ENCODE measurements at regions not wholly inside any gene's neighbourhood (a gene's known extent, or its start where the extent isn't known, plus 50 kb on each side); places are given as distances from the start of the nearest gene placed in this dataset.

DNA sequence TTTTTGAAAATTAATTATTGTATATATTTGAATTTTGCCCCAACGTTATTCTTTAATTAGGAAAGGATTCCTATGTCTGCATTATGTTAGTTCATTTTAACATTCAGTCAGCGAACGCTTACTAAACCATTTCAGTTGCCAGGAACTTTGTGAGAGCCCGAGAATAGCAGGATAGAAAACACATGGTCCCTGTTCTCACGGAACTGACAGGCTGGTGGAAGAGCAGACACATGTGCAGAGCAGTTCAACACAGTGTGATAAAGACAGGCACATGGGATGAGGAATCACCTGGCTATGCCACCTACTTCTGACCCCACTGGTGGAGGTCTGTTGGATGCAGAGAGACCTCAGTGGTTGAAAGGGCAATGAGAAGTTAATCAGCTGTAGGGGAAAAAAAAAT lies 367.2 kb downstream of the EPM2A start:
- no peak for DNase-seq

DNA sequence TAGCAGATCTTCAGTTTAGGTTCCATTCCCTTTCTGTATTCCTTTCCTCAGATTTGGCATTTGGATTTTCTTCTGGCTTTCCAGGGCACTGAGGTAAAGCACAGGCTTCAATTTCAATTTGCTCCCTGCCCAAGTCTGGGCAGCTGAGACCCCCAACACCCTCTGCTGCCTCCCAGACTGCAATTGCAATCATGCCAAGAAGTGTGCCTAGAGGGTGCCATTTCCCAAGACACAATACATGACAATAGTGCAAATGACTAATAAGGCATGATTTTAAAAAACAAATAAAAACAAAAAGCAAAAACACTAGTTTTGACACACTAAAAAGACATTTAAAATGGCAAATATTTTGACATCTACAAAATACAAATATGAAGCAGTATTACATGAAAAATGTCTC lies 364.8 kb downstream of the EPM2A start:
- no peak for DNase-seq

DNA sequence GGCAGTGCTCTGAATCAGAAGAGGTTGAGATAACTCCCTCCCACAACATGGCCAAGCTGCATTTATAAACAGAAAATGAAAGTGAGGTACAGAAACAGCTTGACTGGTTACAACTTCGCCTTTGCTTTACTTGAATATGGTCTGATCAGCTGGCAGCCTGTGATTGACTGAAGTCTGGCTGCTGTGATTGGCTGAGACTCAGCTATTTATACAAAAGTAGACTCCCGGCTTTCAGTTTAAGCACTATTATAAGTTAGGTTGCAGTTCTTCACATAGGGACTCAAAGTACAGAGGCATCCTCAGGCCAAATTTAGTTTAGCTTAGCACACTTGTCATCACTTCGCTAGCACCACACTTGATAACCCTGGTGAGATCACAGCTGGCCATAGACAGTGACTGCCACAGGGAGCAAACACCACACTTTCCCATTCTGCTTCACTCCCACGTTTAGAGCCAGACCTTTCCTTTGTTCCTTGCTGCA lies 362.6 kb downstream of the EPM2A start:
- DNase-seq = peak; percentile 10

DNA sequence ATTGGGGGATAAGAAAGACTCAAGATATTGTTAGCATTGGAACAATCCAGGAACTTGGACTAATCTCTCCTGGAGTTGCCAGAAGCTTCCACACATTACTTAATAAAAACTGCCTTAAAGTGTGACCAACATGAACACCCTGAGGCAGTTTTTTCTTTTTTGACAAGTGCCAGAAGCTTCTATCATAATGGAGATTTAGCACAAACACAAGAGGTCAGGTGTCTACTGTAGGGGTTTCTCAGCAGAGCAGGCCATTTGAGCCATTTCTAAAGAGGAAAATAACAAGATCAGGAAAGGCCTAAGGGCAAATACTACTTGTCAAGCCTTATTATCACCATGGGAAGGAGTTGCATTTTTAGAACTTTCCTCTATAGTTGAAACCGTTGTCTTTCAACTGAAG lies 361.5 kb downstream of the EPM2A start:
- DNase-seq = peak; percentile 29

DNA sequence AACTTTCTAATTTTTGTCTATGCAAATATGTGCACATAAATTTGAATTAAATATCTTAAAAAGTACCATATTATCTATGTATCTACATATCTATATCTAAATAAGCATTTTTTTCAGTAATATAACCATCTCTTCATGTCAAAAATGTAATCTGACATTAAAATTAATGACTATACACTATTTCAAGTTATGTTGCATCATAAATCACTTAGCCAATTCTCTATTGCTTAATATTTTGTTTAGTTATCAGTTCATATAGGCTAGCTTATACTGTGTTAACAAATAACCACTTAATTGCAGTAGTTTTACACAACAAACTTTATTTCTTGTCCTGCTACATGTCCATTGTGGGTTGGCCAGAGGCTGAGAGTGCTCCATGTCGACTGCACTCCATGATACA lies 360.8 kb downstream of the EPM2A start:
- no peak for DNase-seq

GRCh38 chr6:145375502-145375901 lies 359.8 kb downstream of the EPM2A start:
- no peak for DNase-seq

GRCh38 chr6:145380186-145380585 lies 355.1 kb downstream of the EPM2A start:
- no peak for DNase-seq

- DNase-seq = no peak
These were observed 353.4 kb downstream of the EPM2A start for GRCh38 chr6:145381941-145382340.

- no peak for DNase-seq
These were observed 351.9 kb downstream of the EPM2A start for GRCh38 chr6:145383428-145383827.

DNA sequence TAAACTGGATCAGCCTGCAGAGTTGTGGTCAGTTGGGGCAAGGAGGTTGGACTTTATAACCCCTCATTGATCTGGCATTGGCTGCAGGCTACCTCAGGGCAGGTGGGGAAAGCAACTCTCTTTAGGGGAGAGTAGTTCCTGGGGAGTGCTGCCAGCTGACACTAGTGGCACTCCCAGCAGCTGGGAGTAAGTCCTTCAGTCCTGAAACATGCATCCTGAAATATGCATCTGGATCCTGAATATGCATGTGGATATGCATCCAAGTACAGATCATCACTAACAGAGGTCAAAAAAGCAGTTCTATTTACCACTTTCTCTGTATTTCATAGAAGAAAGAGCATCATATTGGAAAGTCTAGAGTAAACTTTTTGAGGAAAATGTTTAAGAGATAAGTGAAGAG lies 350.8 kb downstream of the EPM2A start:
- DNase-seq = no peak

DNA sequence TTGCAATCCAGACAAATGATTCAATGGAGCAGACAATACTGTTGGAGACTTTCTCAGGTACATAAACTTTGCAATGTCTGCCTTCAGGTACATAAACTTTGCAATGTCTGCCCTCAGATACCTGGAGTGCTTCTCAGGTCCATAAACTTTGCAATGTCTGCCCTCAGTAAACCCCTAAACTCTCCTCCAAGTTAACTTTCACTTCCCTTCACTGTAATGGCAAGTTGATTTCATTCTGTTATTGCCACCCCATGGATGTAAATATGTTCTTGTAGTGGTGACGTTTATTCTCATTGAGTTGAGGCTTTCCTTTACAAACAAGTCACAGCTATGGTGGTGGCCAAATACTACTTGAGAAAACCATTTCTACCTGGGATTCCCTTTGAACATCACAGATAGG lies 338.8 kb downstream of the EPM2A start:
- no peak for DNase-seq

GRCh38 chr6:145400508-145400907 lies 334.8 kb downstream of the EPM2A start:
- no peak for DNase-seq

DNA sequence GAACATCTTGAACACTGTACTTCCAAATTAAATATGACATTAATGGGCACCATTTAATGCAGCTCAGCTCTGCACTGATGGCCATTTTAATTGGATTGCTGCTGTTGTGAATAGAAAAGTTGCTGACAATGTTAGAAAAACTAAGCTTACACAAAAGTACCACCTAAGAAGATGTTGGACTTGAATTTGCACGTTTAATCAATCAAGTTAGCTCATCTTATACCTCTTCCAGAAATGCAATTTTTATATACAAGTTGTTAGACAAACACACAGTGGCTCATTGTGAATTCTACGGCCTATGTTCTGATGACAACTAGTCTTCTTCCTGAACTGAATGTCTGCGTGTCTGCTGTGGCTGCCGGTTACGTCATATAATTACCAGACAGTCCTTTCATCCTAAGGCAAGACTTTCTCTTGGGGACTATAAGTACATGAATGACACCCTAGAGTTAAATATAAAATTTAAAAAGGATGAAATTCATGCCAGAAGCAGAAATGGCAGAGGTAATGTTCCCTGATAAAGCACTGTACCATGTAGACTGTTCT lies 330.2 kb downstream of the EPM2A start:
- peak; percentile 76 for DNase-seq

- no peak for DNase-seq
These were observed 328.5 kb downstream of the EPM2A start for GRCh38 chr6:145406783-145407182.

DNA sequence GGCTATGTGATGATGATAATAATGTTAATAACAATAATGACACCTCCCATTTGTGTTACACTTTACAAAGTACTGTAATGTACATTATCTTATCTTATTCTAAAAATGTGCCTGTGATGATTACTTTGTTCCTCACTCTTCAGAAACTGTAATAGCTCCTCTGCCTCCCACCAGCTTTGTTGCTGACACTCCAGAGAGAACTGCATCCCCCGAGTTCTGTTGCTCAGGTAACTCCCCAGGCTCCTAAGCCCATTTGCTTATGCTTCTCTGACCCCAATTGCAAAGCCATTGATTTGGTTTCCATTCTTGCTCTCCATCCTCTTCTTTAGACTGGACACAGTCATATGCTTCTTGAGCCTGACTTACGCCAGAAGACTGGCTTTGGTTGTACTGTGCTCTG lies 319.7 kb downstream of the EPM2A start:
- DNase-seq = no peak

DNA sequence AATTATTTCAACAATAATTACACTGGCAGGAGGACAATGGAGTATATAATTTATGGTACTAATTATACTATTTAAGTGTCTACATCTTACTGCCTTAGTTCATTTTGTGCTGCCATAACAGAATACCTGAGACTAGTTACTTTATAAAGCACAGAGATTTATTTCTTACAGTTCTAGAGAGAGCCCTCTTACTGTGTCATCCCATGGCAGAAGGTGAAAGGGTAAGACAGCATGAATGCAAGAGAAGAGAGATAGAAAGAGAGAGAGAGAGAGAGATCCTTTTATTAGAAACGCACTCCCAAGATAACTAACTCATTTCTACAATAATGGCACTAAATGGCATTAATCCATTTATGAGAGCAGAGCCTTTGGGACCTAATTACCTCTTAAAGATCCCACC lies 314.7 kb downstream of the EPM2A start:
- no peak for DNase-seq

GRCh38 chr6:145423936-145424335 lies 311.4 kb downstream of the EPM2A start:
- DNase-seq = no peak

DNA sequence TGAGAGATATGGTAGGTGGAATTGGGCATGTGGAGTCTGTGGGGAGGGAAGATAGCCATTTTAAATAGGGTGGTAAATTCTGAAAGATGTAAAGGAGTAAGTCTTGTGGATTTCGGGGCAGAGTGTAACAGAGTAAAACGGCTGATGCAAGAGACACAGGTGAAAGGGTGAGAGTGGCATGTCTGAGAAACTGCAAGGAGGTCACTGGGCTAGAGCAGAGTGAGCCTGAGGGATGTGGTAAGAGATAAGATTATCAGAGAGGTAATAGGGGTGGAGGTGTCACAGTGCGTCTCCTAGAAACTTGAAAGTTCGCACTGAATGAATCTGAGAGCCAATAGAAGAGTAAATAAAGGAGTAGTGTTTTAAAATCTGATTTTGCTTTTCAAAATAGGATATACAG lies 308.1 kb downstream of the EPM2A start:
- DNase-seq = no peak

DNA sequence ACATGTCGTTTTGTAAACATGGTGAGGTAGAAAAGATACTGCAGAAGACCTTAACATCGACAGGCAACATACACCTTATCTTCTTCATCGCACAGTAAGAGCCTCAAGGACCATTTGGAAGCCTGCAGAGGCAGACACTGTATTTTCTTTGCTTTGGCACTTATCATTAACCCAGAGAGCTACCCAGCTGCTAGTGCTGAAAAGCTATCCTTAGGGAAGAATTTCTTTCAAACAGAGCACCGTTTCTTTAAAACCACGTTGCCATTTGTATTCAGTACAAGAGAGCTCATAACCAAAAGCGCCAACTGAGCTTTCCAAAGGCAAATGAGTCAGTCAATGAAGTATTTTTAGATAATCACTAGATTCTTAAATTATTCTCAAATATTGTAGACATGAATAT lies 306.6 kb downstream of the EPM2A start:
- DNase-seq = peak; percentile 33

DNA sequence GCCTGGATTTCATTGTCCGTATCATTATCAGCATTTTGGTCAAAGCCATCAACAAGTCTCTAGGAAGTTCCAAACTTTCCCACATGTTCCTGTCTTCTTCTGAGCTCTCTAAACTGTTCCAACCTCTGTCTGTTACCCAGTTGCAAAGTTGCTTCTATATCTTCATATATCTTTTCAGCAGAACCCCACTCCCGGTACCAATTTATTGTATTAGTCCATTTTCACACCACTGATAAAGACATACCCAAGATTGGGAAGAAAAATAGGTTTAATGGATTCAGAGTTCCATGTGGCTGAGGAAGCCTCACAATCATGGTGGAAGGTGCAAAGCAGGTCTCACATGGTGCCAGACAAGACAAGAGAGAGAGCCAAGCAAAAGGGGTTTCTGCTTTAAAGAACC lies 293.2 kb downstream of the EPM2A start:
- DNase-seq = no peak

GRCh38 chr6:145445674-145446073 lies 289.6 kb downstream of the EPM2A start:
- no peak for DNase-seq

GRCh38 chr6:145451029-145451428 lies 284.3 kb downstream of the EPM2A start:
- DNase-seq = no peak

DNA sequence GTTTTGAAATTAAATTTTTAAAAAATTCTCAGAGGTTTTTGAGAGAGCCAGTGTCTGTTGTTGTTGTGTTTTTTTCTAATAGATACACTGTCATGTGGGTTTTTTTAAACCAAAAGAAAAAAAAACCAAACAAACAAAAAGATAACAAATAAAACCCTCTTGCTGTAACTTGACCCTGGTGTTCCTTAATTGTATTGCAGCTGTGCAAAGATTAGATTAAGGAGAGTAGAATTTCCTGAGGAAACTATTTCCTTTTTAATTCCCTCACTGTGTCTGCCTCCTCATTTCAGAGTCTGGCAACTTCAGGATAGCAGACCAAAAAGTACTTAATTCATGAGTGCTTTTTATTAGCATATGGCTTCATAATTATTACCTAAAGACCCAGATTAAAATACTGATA lies 281.9 kb downstream of the EPM2A start:
- no peak for DNase-seq

DNA sequence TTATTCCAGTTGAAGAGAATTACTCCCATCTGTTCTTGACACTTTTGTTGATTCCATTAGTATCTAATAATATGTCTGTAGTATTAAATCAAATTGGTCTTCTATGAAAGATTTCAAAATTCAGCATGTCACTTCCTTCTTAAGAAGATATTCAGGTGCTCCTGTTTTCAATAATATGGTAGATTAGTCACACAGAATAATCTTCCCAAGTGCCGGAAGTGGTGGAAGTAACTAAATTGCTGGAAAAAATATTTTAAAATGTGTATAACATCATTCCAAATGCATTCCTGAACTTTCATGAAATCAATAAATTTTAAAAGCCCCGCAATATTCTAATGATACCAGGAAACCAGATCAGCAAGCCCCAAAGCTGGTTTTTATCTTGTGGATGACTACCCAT lies 281.3 kb downstream of the EPM2A start:
- no peak for DNase-seq

DNA sequence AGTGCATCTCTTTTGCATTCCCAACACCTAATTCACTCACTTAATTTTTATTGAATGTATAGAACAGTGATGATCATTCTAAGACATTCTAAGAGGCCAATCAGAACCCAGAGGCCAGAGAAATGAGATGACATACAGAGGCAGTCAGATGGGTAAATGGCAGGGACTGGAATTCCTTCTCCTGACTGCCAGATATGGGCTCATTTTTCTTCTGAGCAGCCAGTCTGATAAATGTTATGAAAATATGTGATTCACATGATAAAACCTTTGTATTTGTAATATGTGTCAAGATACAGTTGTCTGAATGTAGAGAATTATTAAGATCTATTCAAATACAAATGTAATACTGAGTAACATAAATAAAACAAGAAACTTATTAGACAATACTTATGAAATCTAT lies 277.8 kb downstream of the EPM2A start:
- no peak for DNase-seq

DNA sequence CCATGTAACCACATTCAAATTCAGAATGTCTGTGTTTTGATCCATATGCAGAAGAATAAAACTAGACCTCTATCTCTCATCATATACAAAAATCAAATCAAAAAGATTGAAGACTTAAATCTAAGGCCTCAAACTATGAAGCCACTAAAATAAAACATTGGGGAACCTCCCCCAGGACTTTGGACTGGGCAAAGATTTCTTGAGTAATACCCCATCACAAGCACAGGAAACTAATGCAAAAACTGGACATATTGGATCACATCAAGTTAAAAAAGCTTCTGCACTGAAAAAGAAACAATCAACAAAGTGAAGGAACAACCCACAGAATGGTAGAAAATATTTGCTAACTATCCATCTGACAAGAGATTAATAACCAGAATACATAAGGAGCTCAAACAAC lies 266.8 kb downstream of the EPM2A start:
- no peak for DNase-seq
